ENCODE measurements at regions not wholly inside any gene's neighbourhood (a gene's known extent, or its start where the extent isn't known, plus 50 kb on each side); places are given as distances from the start of the nearest gene placed in this dataset.

DNA sequence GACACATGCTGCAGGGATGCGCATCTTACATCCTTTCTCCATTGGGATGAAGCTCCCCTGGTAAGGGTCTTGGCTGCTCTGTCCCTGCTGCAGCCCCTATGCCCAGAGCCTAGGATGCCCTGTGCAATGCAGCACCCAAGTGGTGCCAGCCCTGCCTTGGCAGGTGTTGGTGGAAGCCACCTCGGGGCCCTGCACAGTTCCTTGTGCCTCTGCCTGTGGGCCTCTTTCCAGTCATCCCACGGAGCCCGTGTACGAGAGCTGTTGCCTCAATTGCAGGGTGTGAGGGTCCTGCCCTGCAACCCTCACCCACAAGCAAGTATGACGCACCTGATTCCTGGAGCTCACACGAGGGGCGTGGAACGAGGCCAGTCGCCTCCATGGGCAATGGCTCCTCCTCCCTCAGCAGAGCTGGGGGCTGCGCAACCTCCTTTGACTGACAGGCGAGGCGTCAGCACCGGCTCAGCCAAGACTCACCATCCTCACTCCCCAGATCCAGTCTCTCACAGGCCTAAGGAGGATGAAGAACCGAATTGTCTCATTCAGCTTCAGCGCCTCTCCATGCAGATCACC lies 719.6 kb downstream of the BRD1 start (continued):
- TF ChIP-seq, protein P1, sequence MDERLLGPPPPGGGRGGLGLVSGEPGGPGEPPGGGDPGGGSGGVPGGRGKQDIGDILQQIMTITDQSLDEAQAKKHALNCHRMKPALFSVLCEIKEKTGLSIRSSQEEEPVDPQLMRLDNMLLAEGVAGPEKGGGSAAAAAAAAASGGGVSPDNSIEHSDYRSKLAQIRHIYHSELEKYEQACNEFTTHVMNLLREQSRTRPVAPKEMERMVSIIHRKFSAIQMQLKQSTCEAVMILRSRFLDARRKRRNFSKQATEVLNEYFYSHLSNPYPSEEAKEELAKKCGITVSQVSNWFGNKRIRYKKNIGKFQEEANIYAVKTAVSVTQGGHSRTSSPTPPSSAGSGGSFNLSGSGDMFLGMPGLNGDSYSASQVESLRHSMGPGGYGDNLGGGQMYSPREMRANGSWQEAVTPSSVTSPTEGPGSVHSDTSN (CRISPR knock-in tag; IDR thresholded peaks at IDR 0.05): no peak
- TF ChIP-seq ZNF552 (CRISPR knock-in tag; IDR thresholded peaks at IDR 0.05; ENCODE audit: borderline replicate concordance): no peak
- TF ChIP-seq, protein P2, sequence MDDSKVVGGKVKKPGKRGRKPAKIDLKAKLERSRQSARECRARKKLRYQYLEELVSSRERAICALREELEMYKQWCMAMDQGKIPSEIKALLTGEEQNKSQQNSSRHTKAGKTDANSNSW (CRISPR knock-in tag; IDR thresholded peaks at IDR 0.05; ENCODE audit: borderline replicate concordance): no peak
- no peak for TF ChIP-seq POGZ (CRISPR knock-in tag; IDR thresholded peaks at IDR 0.05)
- no peak for TF ChIP-seq ZNF230 (CRISPR knock-in tag; IDR thresholded peaks at IDR 0.05)

DNA sequence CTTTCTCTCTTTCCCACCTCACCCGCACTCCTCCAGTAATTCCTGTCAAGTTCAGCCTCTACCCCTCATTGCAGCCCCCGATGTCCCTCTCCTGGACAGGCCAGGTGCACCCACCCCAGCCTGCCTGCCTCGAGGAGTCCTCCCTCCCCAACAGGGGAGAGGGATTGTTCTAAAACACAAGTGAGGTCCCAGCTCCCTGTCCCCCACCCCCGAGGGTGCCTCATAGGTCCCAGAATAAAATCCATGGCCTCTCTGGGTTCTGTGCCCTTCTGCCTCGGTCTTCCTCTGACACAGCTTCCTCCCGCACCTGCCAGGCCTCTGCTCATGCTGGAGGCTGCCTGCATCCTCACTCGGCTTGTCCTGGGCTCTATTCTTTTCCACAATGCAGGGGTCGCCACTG lies 720.1 kb downstream of the BRD1 start:
- BruUV-seq (replicated peaks): no TSS peak
- H3K36me3 ChIP-seq (replicated peaks in 1 of 2; ENCODE audit: control insufficient read depth in 1 of 2, insufficient read depth in 2 of 2, low read length in 2 of 2): no peaks in the 10 kb centered on the region
- no peak for TF ChIP-seq KAT8 (CRISPR knock-in tag; IDR thresholded peaks at IDR 0.05)
- no peak for TF ChIP-seq RXRA (CRISPR knock-in tag; IDR thresholded peaks at IDR 0.05)
- no peak for TF ChIP-seq ZKSCAN8 (CRISPR knock-in tag; IDR thresholded peaks at IDR 0.05; ENCODE audit: borderline replicate concordance)
- TF ChIP-seq, protein P3, sequence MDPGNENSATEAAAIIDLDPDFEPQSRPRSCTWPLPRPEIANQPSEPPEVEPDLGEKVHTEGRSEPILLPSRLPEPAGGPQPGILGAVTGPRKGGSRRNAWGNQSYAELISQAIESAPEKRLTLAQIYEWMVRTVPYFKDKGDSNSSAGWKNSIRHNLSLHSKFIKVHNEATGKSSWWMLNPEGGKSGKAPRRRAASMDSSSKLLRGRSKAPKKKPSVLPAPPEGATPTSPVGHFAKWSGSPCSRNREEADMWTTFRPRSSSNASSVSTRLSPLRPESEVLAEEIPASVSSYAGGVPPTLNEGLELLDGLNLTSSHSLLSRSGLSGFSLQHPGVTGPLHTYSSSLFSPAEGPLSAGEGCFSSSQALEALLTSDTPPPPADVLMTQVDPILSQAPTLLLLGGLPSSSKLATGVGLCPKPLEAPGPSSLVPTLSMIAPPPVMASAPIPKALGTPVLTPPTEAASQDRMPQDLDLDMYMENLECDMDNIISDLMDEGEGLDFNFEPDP (CRISPR knock-in tag; conservative IDR thresholded peaks at IDR 0.05): no peak
- no peak for TF ChIP-seq KAT7 (CRISPR knock-in tag; IDR thresholded peaks at IDR 0.05; ENCODE audit: borderline replicate concordance)
- TF ChIP-seq, protein P4, sequence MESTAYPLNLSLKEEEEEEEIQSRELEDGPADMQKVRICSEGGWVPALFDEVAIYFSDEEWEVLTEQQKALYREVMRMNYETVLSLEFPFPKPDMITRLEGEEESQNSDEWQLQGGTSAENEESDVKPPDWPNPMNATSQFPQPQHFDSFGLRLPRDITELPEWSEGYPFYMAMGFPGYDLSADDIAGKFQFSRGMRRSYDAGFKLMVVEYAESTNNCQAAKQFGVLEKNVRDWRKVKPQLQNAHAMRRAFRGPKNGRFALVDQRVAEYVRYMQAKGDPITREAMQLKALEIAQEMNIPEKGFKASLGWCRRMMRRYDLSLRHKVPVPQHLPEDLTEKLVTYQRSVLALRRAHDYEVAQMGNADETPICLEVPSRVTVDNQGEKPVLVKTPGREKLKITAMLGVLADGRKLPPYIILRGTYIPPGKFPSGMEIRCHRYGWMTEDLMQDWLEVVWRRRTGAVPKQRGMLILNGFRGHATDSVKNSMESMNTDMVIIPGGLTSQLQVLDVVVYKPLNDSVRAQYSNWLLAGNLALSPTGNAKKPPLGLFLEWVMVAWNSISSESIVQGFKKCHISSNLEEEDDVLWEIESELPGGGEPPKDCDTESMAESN (CRISPR knock-in tag; conservative IDR thresholded peaks at IDR 0.05): no peak
- TF ChIP-seq ZNF615 (CRISPR knock-in tag; IDR thresholded peaks at IDR 0.05; ENCODE audit: borderline replicate concordance): no peak

More for the DNA sequence above, 720.1 kb downstream of the BRD1 start:
- no peaks in the 10 kb centered on the region for H3K79me2 ChIP-seq (ENCODE audit: insufficient read depth, low read length)
- ATAC-seq: no peak
- peaks cover 7 to 81% of the 10 kb centered on the region in 2 experiments; a peak in 3 of 5 replicates for H3K27me3 ChIP-seq (ENCODE audit: control insufficient read depth in 1 of 2, insufficient read depth in 2 of 2, low read length in 2 of 2)
- intact Hi-C loops (cut with micrococcal nuclease; ENCODE audit: unreplicated experiment): no loop called here
- H3K4me2 ChIP-seq (ENCODE audit: low read depth, low read length): no peak overlapping the region
- ChIA-PET CTCF (ENCODE audit: low intra/inter-chr PET ratio, low total read pairs) (no interaction called here), POLR2A (no interaction called here)
- no peaks in the 10 kb centered on the region for H3K9me3 ChIP-seq (ENCODE audit: low read length)
- no peak overlapping the region for H3K9ac ChIP-seq (ENCODE audit: insufficient read depth, low read depth, low read length)
- H2AFZ ChIP-seq (ENCODE audit: low read length): no peak overlapping the region
- H3K27ac ChIP-seq (ENCODE audit: extremely low read length, insufficient read depth, low read length): no peak overlapping the region
- no peaks in the 10 kb centered on the region for H4K20me1 ChIP-seq (ENCODE audit: insufficient read depth, low read length)
- no peaks in the 10 kb centered on the region for H3K4me1 ChIP-seq (ENCODE audit: insufficient read depth, low read length)
- no peak for DNase-seq (ENCODE audit: low spot score)
- 14% methylated on average over 8 of the region's 8 CpGs for WGBS (ENCODE audit: low lambda C conversion rate)
- in situ Hi-C loops (cut with HindIII; ENCODE audit: extremely low pct_ligation_motif_present, low pct_unique_long_range_greater_than_20kb): no loop called here
- no peak overlapping the region for H3K4me3 ChIP-seq (replicated peaks in 1 of 3; ENCODE audit: insufficient read depth in 1 of 3, low read depth in 2 of 3, low read length in 3 of 3)
- no peak for FAIRE-seq

Measured in HepG2 (cell line).